NT2/D1 (cell line): ENCODE measurements at regions not wholly inside any gene's neighbourhood (a gene's known extent, or its start where the extent isn't known, plus 50 kb on each side); places are given as distances from the start of the nearest gene placed in this dataset.

Source experiments
- SUZ12 ChIP-seq: IDR thresholded peaks from 2 replicates; pipeline ENCODE4 v1.6.1; 2011; ENCODE audit not compliant: insufficient read length, insufficient read depth; ENCODE audit errors: extremely low read depth
- YY1 ChIP-seq: IDR thresholded peaks from 2 replicates; pipeline ENCODE4 v1.6.1; 2011; ENCODE audit not compliant: insufficient read length, insufficient read depth
- ZNF274 ChIP-seq: IDR thresholded peaks from 2 replicates; pipeline ENCODE4 v1.6.1; 2011; ENCODE audit warnings: mild to moderate bottlenecking, low read depth, low read length

DNA sequence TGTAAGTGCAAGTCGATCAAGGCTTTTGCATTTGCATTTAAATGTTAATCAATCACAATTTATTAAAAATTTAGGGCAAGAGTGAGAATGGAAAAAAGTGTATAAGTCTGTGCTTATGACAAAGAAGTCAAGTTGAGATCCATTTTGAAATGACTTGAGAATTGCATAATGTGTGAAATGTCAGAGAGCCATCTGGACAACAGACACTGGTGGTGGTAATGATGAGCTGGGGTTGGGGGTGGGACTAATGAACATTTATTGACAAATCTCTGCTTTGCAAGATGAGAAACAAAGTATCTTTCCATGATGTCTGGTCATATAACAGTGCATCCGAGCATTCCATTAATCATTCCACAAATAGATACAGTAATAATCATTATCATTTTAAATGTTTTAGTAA, 89.4 kb upstream of the ZBTB20 start:
- no peak for TF ChIP-seq YY1
- TF ChIP-seq ZNF274, result no peak
- no peak for TF ChIP-seq SUZ12
